22Rv1 (cell line): ENCODE measurements at regions not wholly inside any gene's neighbourhood (a gene's known extent, or its start where the extent isn't known, plus 50 kb on each side); places are given as distances from the start of the nearest gene placed in this dataset.

ENCODE experiments used
- CTCF ChIP-seq: fragments of 450-650 bp; IDR thresholded peaks from 2 replicates; pipeline ENCODE4 v1.5.1; 2017; ENCODE audit warnings: mild to moderate bottlenecking
- ZFX ChIP-seq: fragments of 450-650 bp; IDR thresholded peaks from 2 replicates; pipeline ENCODE4 v1.6.1; 2017; ENCODE audit warnings: antibody characterized with exemption, borderline replicate concordance

- no peak for TF ChIP-seq CTCF
- no peak for TF ChIP-seq ZFX
Measured at GRCh38 chr2:226002438-226002837, 602.9 kb downstream of the NYAP2 start.
